PC-3 (cell line): ENCODE measurements at regions not wholly inside any gene's neighbourhood (a gene's known extent, or its start where the extent isn't known, plus 50 kb on each side); places are given as distances from the start of the nearest gene placed in this dataset.

Experiments
- CTCF ChIP-seq: fragments of 300-600 bp; sonication (generic); conservative IDR thresholded peaks from 2 replicates; pipeline ENCODE4 v1.5.1; 2017; ENCODE audit warnings: antibody characterized with exemption, low read depth, mild to moderate bottlenecking, low read length
- EZH2 ChIP-seq: fragments of 300-600 bp; sonication (generic); IDR thresholded peaks from one replicate; pipeline ENCODE4 v1.6.1; 2017; ENCODE audit warnings: antibody characterized with exemption, mild to moderate bottlenecking, low read length; ENCODE audit not compliant: unreplicated experiment
- EZH2phosphoT487 ChIP-seq: fragments of 300-600 bp; sonication (generic); IDR thresholded peaks from 2 replicates; pipeline ENCODE4 v1.6.1; 2018; ENCODE audit warnings: mild to moderate bottlenecking, antibody characterized with exemption, low read length, borderline replicate concordance

GRCh38 chrX:15151267-15152186 lies 118.4 kb downstream of the ASB9 start:
- no peak for TF ChIP-seq CTCF
- TF ChIP-seq EZH2 = no peak
- TF ChIP-seq EZH2phosphoT487 = no peak
